ENCODE measurements at regions not wholly inside any gene's neighbourhood (a gene's known extent, or its start where the extent isn't known, plus 50 kb on each side); places are given as distances from the start of the nearest gene placed in this dataset.
"Not testable (repeated sequence)": the region's sequence is repeated elsewhere in the genome, so short reads cannot be mapped to it uniquely, and the experiment has no call there.

GRCh38 chr14:105600939-105601359, 74.6 kb downstream of the TMEM121 start:
- no peak for DNase-seq (ENCODE audit: low spot score)

DNA sequence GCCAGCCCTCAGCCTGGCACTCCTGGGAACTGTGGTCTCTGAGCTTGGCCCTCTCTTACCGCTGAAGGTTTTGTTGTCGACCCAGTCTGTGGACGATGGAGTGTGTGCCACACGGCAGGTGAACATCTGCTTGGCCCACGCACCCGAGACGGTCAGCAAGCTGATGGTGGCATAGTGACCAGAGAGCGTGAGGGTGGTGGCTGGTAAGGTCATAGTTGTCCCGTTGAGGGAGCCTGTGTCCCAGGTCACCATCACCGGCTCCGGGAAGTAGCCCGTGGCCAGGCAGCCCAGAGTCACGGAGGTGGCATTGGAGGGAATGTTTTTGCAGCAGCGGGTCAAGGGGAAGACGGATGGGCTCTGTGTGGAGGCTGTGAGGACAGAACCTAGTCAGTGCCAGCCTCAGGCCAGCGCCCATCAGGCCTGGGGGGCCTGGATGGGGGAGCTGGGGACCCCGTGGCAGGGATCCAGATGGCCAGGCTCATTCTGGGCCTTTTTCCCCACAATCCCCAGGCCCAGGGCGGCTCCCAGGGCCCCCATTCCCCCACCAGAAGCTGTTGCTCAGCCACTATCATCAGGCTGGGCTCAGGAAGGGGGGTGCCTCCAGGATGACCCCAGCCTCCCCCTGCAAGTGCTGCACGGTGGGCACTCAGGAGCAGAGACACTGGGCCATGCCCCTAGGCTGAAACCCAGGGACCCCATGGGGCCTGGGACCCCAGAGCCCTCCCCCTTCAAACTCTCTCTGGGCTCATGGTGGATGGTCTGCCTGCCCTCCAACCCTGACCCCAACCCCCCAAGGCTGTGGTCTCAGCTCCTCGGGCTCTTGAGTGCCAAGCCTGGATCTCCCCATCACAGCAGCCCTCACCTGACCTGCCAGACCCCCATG, 75.2 kb downstream of the TMEM121 start:
- no peak for DNase-seq (ENCODE audit: low spot score)

DNA sequence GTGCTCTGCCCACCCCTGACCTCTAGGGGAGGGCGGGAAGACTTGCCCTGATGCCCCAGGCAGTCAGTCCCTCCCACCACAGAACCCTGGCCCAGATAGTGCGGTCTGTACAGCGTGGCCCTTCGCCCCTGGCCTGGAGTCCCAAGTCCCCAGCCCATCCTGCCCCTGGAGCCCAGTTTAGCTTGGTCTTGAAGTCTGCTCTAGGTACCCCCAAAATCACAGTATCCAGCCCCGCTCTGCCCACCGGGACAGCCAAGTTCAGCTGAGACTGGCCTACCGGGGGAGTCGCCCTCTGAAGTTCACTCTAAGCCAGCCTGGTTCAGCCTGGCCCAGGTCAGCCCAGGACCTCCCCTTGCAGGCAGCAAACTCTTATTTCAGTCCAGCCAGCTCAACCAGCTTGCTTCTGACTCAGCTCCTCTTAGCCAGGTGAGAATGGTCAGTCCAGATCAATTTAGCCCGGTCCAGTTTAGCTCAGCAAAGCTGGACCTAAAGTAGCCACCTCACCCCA, 75.9 kb downstream of the TMEM121 start:
- no peak for DNase-seq (ENCODE audit: low spot score)

DNA sequence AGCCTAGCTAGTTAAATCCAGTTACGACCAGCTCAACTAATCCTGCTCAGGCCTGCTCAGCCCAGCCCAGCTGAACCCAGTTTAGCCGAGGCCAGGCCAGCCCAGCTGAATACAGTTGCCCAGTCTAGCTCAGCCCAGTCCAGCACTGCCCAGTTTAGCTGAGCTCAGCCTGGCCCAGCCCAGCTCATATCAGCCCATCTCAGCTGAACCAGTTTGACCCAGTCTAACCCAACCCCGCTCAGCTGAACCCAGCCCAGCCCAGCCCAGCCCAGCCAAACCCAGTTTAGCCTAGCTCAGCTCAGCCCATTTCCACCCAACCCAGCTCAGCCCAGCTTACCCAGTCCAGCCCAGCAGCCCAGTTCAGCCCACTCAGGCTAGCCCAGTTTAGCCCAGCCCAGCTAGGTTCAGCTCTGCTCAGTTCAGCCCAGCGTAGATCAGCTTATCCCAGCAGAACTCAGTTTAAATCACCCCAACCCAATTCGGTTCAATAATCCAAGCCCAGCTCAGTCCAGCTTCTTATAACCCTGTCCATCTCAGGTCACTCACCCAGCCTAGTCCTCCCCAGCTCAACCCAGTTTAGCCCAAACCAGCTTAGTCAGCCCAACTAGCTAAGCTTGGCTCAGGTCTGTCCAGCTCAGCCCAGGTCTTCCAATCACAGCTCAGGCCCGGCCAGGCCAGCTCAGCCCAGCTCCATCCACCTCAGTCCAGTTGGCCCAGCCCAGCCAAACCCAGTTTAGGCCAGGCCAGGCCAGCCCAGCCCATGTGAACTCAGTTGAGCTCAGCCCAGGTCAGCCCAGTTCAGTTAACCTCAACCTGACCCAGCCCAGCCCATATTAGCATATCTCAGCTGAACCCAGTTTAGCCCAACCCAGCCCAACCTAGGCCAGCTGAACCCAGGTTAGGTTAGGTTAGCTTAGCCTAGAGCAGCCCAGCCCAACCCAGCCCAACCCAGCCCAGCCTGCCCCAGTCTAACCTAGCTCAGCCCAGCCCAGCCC, 76.7 kb downstream of the TMEM121 start:
- DNase-seq (ENCODE audit: low spot score) = no peak

DNA sequence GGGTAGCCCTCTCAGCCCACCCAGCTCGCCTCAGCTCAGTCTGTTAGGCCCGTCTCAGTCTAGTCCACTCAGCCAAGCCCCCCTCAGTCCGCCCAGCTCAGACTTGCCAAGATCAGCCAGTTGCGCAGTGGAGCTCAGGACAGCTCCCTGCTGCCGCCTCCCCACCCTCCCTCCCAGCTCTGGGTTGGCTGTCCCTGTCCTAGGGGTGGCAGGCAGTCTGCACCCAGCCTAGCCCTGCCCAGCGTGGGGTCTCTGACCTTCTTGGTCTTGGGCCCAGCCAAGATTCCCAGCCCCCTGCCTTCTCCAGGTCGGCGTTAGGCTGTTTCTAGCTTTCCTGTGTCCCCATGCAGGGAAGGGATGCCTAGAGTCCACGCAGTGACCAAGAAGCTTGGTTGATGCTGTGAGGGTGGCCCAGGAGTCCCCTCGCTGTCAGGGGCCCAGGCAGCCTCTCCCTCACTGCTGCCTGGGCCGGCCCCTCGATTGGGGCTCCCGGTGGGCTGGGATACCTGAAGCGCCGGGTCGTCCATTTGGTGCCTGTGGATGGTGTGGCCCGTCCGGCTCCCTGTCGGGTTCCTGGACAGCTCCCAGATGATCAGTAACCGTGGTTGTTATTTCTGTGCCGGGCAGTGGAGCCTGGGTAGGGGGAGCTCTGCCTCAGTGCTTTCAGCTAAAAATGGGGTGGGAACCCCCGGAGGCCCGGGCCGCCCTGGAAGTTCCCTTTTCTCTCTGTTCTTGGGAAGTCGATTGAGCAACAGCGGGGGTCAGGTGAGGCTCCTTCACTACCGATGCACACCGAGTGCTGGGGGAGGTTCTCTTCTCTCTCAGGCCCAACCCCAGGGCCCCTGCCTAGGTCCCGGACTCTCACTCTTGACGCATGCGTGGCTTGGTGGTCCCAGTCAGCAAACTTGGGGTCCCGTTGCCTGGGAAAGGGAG, 78.4 kb downstream of the TMEM121 start:
- DNase-seq (ENCODE audit: low spot score) = not testable (repeated sequence)

- DNase-seq (ENCODE audit: low spot score) = no peak
Measured at GRCh38 chr14:105605464-105606304, 79.3 kb downstream of the TMEM121 start.

GRCh38 chr14:105606305-105606975, 80.1 kb downstream of the TMEM121 start:
- not testable (repeated sequence) for DNase-seq (ENCODE audit: low spot score)

DNA sequence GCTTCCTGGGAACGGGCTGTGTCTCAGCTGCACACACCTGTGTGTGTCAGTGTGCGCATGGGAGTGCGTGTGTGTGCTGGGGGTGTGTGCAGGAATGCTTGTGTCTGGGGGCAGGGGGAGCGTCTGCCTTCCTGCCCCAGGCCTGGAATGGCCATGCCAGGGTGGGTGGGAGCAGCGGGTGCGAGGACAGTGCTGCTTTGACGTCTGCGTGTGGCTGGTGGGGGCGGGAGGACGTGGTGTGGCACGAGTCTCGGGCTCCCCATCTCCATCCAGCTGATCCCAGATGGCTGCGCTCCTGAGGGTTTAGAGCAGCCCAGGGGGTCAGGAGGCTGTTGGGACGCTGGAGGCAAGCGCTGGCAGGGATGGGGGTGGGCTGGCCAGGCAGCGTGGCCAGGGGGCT, 80.6 kb downstream of the TMEM121 start:
- not testable (repeated sequence) for DNase-seq (ENCODE audit: low spot score)

DNA sequence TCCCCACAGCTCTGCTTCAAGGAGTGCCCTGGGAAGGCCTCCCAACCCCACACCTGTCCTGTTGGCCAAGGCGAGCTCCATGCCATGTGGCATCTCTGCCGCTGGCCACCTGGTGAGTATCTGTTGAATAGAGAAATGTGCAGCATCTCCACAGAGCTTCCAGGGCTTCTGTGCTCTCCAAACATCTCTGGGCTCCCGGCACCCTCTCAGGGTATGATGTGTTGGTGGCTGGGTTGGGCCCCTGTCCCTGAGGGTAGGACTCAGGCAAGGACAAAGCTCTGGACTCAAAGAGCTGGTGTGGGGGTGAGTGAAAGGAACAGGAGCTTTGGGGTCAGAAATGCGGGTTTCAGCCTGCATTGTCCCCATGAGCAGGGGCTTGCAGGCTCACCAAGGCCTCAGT, 88.6 kb downstream of the TMEM121 start:
- not testable (repeated sequence) for DNase-seq (ENCODE audit: low spot score)

DNA sequence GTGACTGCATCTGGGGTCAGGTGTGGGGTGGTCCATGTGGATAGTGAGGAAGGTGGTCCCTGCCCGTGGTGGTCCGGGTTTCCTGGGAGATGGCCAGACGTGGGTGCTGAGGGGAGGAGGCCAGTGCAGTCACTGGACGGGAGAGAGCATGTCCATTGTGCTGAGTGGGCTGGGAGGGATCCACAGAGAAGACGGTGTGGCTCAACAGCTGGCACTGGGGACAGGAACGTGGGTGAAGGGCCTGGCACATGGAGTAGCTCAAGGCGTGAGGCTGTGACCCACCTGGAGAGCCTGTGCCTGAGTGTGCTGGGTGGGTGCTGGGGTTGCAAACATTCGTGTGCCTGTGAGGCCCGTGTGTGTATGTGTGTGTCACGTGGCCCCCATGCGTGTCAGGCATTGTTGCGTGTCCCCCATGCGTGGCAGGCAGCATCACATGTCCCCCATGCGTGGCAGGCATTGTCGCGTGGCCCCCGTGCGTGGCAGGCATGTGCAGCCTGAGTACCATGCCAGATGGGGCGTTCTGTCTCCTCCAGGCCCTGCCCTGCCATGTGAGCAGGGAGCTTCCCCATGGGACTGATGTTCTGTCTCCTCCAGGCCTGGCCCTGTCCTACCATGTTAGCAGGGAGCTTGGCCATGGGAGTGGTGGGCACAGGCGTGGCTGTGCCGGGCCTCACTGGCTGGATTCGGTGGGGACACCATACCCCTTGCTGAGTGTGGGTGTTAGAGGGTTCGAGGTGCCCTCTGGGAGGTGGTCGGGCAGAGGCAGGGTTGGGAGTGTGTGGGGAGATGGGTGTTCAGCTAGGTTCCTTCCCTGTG, 89.8 kb downstream of the TMEM121 start:
- not testable (repeated sequence) for DNase-seq (ENCODE audit: low spot score)

GRCh38 chr14:105616802-105617192, 90.4 kb downstream of the TMEM121 start:
- DNase-seq (ENCODE audit: low spot score) = no peak

GRCh38 chr14:105617201-105617777, 90.9 kb downstream of the TMEM121 start:
- no peak for DNase-seq (ENCODE audit: low spot score)

DNA sequence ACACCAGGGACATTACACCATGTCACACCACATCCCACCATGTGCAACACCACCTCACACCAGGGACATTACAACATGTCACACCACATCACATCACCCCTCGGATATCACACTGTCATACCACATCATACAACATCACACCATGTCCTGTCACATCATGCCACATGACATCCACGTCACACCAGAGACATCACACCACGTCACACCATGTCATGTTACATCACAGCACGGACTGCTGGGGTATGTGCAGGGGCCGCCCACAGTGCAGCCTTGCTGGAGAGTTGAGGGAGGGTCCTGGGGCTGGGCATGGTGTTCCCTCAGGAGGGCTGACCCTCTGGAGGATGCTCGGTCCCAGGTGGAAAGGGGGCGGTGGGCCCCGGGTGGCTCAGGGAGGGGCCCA, 91.4 kb downstream of the TMEM121 start:
- DNase-seq (ENCODE audit: low spot score) = not testable (repeated sequence)

GRCh38 chr14:105619324-105619723, 92.9 kb downstream of the TMEM121 start:
- DNase-seq (ENCODE audit: low spot score) = not testable (repeated sequence)

DNA sequence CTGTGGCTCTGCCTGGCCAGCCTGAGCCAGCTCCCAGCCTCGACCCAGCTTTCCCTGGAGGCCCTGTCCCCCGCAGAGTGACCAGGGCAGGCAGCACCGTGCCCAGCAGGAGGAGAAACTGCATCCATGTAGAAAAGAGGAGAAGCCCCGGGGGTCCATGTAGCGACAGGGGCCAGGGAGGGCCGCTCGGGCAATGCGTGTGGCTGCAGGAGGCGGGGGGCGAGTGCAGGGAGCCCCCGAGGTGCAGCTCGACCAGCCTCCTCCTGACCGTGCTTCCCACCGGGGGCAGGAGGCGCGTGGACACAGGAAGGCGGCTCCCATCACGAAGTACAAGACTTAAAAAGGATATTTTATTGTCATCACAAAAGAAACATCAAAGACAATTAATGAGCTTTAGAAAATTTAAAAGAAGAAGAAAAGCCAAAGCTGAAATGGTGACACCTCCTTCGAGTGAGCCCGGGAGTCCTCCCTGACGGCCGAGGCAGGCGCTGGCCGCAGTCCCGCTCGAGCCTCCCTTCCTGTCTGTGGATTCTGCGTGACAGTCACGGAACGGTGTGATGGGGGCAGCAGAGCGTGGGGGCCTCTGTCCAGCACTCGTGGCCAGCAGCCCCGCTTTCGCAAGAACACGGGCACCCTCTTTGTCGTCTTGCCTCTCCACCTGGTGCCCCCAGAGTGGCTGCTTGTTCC, 93.9 kb downstream of the TMEM121 start:
- DNase-seq (ENCODE audit: low spot score) = not testable (repeated sequence)

- not testable (repeated sequence) for DNase-seq (ENCODE audit: low spot score)
Measured at GRCh38 chr14:105620865-105621471, 94.6 kb downstream of the TMEM121 start.

Data from CD4-positive, alpha-beta T cell treated with Interleukin-6 at 100 ng/mL for 8 hours (primary cell).